Right lobe of liver (tissue), 4 donors: ENCODE measurements at regions not wholly inside any gene's neighbourhood (a gene's known extent, or its start where the extent isn't known, plus 50 kb on each side); places are given as distances from the start of the nearest gene placed in this dataset.
"Not testable (repeated sequence)": the region's sequence is repeated elsewhere in the genome, so short reads cannot be mapped to it uniquely, and the experiment has no call there.

Source experiments
- CTCF ChIP-seq, 4 donors: fragments of 200-600 bp in 3 of 4; fragments of 450-650 bp in 1 of 4; IDR thresholded peaks; one replicate each; pipeline versions ENCODE4 v1.5.1 to v1.8.0; 2016 to 2022; ENCODE audit warnings: antibody characterized with exemption in 4 of 4, mild to moderate bottlenecking in 2 of 4
- POLR2A ChIP-seq: fragments of 450-650 bp; IDR thresholded peaks from one replicate; pipeline ENCODE4 v1.6.1; 2017; ENCODE audit warnings: antibody characterized with exemption, mild to moderate bottlenecking
- donor health status: DM: no; HTN: no; CAD: no.
- donor health status: DM: no; HTN: no; CAD: no.
- donor health status: DM: no; HTN: yes; CAD: no.

- TF ChIP-seq CTCF (IDR thresholded peaks at IDR 0.05); POLR2A: not testable (repeated sequence)
Measured at GRCh38 chrY:19993410-19993809, 248.9 kb upstream of the KDM5D start.
